ENCODE measurements at regions not wholly inside any gene's neighbourhood (a gene's known extent, or its start where the extent isn't known, plus 50 kb on each side); places are given as distances from the start of the nearest gene placed in this dataset.

GRCh38 chr2:128745946-128746345, 427.3 kb upstream of the HS6ST1 start:
- TF ChIP-seq CTCF (IDR thresholded peaks at IDR 0.05), result no peak
- no peak for TF ChIP-seq POLR2A (IDR thresholded peaks at IDR 0.05)

Measured in right lobe of liver (tissue), 4 donors.